ENCODE measurements at regions not wholly inside any gene's neighbourhood (a gene's known extent, or its start where the extent isn't known, plus 50 kb on each side); places are given as distances from the start of the nearest gene placed in this dataset.

DNA sequence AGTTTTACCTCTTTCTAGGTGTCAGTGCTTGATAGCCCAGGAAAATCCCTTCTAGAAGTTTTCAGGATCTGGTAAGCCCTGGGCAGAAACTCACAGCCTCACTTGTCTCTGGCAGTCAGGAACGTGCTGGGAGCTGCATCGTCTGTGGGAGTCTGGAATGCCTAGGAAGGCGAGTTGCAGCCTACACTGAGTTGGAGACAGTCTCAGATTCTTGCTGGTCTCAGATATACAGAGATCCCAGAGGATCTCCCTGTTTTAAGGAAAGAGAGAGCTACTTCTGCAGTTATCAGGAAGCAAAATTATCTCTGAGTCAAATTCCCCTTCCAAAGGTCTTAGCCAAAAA is 104.4 kb upstream of the CDC42EP3 start:
- H3K4me3 Mint-ChIP-seq (ENCODE audit: unreplicated experiment), result no peak overlapping the region
- TF ChIP-seq CTCF (IDR thresholded peaks at IDR 0.05), result no peak
- DNase-seq (ENCODE audit: extremely low spot score, unreplicated experiment), result no peak
- H3K27me3 Mint-ChIP-seq (ENCODE audit: unreplicated experiment), result no peaks in the 10 kb centered on the region
- no peaks in the 10 kb centered on the region for H3K36me3 Mint-ChIP-seq (ENCODE audit: unreplicated experiment)
- peaks cover 87% of the 10 kb centered on the region for H3K4me1 Mint-ChIP-seq (ENCODE audit: unreplicated experiment)
- H3K27ac Mint-ChIP-seq (ENCODE audit: unreplicated experiment), result peak overlapping the region; percentile 88
- H3K9me3 Mint-ChIP-seq (ENCODE audit: unreplicated experiment), result no peaks in the 10 kb centered on the region

DNA sequence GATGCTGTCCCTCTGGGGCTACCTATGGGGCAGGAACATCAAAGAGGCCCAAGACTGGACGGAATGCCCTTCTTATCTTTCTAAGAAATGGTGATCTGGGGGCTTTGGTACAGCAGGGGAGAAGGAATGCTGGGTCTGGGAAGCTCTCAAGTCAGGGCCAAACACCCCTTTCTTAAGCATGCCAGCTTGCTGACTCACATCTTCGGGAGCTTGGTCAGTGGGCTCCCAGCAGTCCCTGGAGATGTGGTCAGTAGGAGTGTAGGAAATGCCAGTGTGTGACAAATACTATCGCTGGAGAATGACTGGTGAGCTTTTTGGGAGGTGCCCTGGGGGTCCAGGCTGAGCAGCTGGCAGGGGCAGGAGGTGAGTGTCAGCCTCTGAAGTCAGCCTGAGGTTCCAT is 105.0 kb upstream of the CDC42EP3 start:
- Mint-ChIP-seq H3K36me3 (ENCODE audit: unreplicated experiment) (no peaks in the 10 kb centered on the region), H3K9me3 (ENCODE audit: unreplicated experiment) (no peaks in the 10 kb centered on the region), H3K27ac (ENCODE audit: unreplicated experiment) (peak overlapping the region; percentile 88), H3K4me1 (ENCODE audit: unreplicated experiment) (peaks cover 86% of the 10 kb centered on the region), H3K4me3 (ENCODE audit: unreplicated experiment) (no peak overlapping the region), H3K27me3 (ENCODE audit: unreplicated experiment) (no peaks in the 10 kb centered on the region)
- no peak for DNase-seq (ENCODE audit: extremely low spot score, unreplicated experiment)
- TF ChIP-seq CTCF (IDR thresholded peaks at IDR 0.05), result no peak

- H3K27me3 Mint-ChIP-seq (ENCODE audit: unreplicated experiment), result no peaks in the 10 kb centered on the region
- no peak for TF ChIP-seq CTCF (IDR thresholded peaks at IDR 0.05)
- DNase-seq (ENCODE audit: extremely low spot score, unreplicated experiment), result no peak
- H3K9me3 Mint-ChIP-seq (ENCODE audit: unreplicated experiment), result no peaks in the 10 kb centered on the region
- H3K27ac Mint-ChIP-seq (ENCODE audit: unreplicated experiment), result peak overlapping the region; percentile 4
- H3K36me3 Mint-ChIP-seq (ENCODE audit: unreplicated experiment), result no peaks in the 10 kb centered on the region
- H3K4me1 Mint-ChIP-seq (ENCODE audit: unreplicated experiment), result peaks cover 82% of the 10 kb centered on the region
- no peak overlapping the region for H3K4me3 Mint-ChIP-seq (ENCODE audit: unreplicated experiment)
These were observed 107.7 kb upstream of the CDC42EP3 start for GRCh38 chr2:37779139-37779538.

- no peak for TF ChIP-seq CTCF (IDR thresholded peaks at IDR 0.05)
- no peaks in the 10 kb centered on the region for H3K36me3 Mint-ChIP-seq (ENCODE audit: unreplicated experiment)
- no peaks in the 10 kb centered on the region for H3K9me3 Mint-ChIP-seq (ENCODE audit: unreplicated experiment)
- peaks cover 76% of the 10 kb centered on the region for H3K4me1 Mint-ChIP-seq (ENCODE audit: unreplicated experiment)
- no peak for DNase-seq (ENCODE audit: extremely low spot score, unreplicated experiment)
- H3K27me3 Mint-ChIP-seq (ENCODE audit: unreplicated experiment), result no peaks in the 10 kb centered on the region
- H3K27ac Mint-ChIP-seq (ENCODE audit: unreplicated experiment), result no peak overlapping the region
- H3K4me3 Mint-ChIP-seq (ENCODE audit: unreplicated experiment), result no peak overlapping the region
These were observed 108.4 kb upstream of the CDC42EP3 start for GRCh38 chr2:37779611-37780386.

DNA sequence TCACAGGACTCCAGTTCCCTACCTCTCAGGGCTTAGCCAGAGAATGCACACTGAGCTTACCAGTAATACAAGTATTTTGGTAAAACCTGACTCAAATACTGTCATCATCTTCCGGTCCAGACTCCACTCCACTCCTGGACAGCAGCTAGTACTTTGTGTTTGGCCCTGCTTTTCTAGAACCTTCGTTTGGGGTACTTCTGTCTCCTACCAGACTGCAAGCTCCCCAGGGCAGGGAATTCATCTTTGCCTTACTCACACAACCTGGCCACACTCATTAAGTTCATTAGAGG is 108.9 kb upstream of the CDC42EP3 start:
- no peak for DNase-seq (ENCODE audit: extremely low spot score, unreplicated experiment)
- no peak overlapping the region for H3K27ac Mint-ChIP-seq (ENCODE audit: unreplicated experiment)
- no peaks in the 10 kb centered on the region for H3K27me3 Mint-ChIP-seq (ENCODE audit: unreplicated experiment)
- H3K9me3 Mint-ChIP-seq (ENCODE audit: unreplicated experiment), result no peaks in the 10 kb centered on the region
- TF ChIP-seq CTCF (IDR thresholded peaks at IDR 0.05), result no peak
- no peak overlapping the region for H3K4me3 Mint-ChIP-seq (ENCODE audit: unreplicated experiment)
- H3K36me3 Mint-ChIP-seq (ENCODE audit: unreplicated experiment), result no peaks in the 10 kb centered on the region
- H3K4me1 Mint-ChIP-seq (ENCODE audit: unreplicated experiment), result peaks cover 73% of the 10 kb centered on the region
